GM18507 (cell line): ENCODE measurements at regions not wholly inside any gene's neighbourhood (a gene's known extent, or its start where the extent isn't known, plus 50 kb on each side); places are given as distances from the start of the nearest gene placed in this dataset.

ENCODE experiments used
- DNase-seq: peaks from one replicate; pipeline ENCODE4 v3.0.0; 2011; ENCODE audit warnings: low read depth; ENCODE audit not compliant: insufficient read length; ENCODE audit errors: extremely low spot score
- FAIRE-seq: peaks from 2 replicates; lab custom pipeline; 2011; peaks lifted over from hg19 to GRCh38; lab: Jason Lieb, UNC

DNA sequence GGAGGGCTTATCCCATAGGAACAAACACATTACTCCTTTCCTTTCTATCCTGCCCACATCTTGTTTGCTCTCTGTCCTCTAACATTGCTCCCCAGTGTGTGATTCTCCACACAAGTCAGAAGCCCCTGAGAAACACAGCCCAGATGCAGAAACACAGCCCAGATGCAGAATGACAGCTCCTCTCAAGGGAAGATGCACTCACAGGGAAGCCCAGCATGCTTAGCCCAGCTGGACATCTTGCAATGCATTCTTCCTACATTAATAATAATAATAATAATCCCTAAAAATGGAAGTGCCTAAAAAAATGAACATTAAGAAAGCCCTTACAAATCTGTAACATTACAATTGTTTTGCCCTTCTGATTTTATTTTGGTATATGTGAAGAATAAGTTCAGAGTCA is 172.1 kb downstream of the CBLN2 start:
- DNase-seq (no peak), FAIRE-seq (no peak)

DNA sequence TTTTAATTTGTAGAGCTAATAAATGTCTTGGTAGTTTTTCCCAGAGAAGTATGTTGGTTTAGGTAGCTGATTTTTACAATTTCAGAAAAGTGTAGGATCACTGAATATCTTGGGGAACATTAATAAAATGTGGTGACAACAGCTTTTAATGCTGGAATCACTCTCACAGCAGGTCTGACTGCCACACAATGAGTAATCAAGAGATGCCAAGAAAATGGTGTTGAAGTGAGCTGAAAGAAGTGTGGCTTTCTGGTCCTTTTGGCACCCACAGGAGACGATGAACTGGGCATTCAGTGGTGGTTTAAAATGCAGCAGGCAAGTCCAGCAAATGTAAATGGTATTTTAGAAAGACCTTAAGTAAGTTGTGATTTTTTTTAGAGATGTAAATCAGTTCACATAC is 175.8 kb downstream of the CBLN2 start:
- FAIRE-seq (no peak), DNase-seq (no peak)

DNA sequence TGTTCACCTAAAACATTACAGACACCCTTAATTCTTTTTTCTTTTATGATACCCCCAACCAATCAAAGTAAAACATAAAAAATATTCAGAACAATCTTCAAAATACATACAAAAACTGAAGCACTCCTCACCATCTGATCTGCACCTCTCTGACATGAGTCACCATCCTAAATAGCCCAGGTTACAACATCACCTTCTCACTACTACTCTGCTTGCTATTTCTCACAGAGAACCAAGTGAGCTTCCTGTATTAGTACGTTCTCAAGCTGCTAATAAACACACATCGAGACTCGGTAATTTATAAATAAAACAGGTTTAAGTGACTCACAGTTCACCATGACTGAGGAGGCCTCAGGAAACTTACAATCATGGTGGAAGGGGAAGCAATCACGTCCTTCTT is 183.5 kb downstream of the CBLN2 start:
- no peak for DNase-seq
- no peak for FAIRE-seq

DNA sequence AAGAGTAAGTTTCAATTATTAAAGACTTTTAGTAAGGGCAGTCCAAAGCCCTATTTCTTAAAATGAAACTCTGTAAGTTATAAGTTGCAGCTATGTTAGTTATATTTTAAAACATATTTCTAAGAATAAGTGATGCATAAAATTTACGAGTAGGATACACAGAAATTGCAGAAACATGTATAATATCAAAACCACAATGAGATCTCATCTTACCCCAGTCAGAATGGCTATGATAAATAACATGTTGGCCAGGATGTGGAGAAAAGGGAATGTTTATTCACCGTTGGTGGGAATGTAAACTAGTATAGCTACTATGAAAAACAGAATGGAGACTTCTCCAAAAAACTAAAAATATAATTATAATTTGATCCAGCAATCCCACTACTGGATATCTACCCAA is 201.2 kb downstream of the CBLN2 start:
- no peak for FAIRE-seq
- DNase-seq = no peak

DNA sequence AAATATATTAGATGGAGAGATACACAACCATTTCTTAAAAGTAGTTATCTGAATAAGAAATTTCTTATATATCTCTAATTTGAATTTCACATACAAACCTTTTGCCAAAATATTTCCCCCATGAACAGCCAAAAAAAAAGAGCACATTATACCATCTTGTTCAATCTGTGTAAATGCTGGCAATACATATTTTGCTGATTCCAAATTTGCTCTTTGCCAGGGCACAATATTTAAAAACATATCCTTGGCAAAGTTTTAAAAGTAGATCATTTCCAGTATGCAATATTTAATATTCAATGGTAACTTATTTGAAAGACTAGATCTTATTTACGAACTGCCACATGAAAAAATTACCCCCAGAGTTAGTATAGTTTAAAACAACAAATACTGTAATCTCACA is 204.2 kb downstream of the CBLN2 start:
- DNase-seq (no peak), FAIRE-seq (no peak)

DNA sequence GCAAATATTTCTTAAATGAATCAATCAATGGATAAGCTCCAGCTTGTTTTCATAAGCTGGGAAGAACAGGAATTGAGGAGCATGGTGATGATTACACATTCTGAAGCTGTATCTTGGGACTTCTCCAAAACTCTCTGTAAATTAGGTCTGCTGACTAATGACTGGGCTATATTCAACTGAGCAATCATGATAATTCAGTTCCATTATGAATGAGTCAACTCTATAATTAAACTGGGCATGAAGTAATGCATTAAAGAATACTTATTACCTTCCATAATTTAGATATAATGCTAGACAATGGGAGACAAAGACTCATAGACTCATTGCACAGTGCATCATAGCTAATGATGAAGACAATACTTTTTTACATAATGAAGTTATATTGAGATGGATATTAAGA is 207.4 kb downstream of the CBLN2 start:
- DNase-seq (no peak), FAIRE-seq (no peak)

DNA sequence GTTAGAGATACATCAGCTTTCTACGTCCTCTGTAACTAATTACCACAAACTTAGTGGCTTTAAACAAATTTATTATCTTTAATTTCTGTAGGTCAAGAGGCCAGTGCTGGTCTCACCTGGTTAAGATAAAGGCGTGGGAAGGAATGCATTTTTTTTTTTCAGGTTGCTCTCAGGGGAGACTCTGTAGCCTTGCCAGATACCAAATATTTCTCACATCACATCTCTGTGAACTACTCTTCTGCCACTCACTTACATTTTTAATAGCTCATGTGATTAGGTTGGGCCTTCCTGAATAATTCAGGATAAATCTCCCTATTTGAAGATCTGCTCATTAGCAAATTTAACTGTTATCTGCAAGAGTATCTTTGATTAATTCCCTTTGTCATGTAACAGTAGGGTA is 214.6 kb downstream of the CBLN2 start:
- DNase-seq (no peak), FAIRE-seq (no peak)

DNA sequence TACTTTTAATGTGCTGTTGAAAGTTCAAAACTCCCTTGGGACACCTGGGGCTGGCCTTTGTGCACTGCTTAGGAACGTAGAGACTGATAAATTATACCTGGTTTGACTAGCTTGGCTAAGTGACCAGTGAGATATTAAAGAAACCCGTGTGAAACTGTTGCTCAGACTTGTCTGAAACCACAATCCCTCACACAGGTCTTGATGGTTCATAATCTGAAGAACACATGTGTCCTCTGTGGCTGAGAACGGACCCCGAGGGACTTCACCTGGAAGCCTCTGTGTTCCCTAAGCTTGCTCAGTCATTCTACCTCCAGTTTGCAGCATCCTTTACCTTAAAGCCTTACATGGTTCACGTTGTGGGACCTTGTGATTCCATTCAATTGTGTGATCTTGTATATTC is 218.8 kb downstream of the CBLN2 start:
- DNase-seq (no peak), FAIRE-seq (no peak)

DNA sequence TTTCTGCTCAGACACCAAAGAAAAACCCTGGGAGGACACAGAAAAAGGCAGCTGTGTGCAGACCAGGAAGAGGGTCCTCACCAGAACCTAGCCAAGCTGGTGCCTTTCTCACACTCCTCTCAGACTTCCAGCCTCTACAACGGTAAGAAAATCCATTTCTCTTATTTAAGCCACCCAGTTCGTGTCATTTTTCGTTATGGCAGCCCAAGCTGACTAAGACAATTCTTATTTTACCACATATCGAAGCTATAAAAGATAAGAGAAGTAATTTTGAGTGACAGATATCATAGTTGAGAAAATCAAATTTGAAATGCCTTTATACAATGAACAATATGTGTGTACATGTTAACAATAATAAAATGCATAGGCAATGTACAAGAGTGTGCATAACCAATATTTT is 219.5 kb downstream of the CBLN2 start:
- no peak for FAIRE-seq
- no peak for DNase-seq

DNA sequence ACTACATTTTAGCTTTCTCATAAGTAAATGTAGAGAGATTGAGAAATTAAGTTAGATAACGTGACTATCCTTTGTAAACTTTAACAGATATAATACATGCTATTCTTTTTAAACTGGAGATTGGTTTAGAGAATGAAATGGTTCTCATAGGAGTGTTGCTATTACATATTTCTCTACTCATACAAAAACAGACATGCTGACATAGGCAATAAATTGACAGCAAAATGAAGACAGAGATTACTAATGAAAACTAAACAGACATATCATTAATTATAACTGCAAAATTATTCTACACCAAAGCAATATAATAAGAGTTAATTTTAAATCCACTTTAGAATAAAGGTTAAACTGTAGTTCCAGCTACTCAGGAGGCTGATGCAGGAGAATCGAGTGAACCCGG is 227.6 kb downstream of the CBLN2 start:
- FAIRE-seq = no peak
- no peak for DNase-seq

DNA sequence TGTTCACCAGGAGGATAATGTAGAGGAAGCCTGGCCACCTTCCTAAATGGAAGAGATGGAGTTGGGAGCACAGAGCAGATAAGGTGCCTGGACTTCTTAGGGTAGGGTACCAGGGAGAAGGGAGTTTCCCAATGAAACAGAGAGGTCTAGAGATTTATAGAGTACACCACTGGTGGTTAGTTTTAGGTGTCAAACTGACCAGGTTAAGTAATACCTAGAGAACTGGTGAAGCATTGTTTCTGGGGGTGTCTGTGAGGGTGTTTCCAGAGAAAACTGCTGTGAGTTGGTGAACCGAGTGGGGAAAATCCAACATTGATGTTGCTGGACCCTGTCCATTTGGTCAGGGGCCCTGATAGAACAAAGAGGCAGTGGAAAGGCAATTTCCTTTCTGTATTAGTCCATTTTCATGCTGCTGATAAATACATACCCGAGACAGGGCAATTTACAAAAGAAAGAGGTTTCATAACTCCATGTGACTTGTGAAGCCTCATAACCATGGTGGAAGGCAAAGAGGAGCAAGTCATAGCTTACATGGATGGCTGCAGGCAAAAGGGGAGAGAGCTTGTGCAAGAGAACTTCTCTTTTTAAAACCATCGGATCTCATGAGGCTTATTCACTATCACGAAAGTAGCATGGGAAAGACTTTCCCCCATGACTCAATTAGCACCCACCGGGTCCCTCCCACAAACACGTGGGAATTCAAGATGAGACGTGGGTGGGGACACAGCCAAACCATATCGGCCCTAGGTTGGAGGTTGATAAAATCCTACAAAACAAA is 260.8 kb downstream of the CBLN2 start:
- DNase-seq = no peak
- FAIRE-seq = no peak

DNA sequence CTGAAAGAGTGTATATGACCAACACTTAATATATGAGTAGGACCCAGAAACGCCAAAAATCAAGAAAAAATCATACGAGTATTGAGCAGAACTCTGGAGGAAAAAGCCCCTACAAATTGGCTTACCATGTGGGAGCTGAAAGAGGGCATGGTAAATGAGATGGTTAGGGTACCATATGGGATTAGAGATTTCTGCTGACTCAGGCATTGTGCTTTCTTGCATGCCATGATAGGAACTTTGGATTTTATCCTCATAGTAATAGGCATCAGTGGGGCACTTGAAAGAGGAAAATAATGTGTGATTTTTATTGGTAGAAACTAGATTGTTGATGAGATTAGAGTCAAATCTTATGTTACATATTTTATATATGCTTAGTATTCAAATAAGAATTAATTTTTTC is 271.1 kb downstream of the CBLN2 start:
- DNase-seq (no peak), FAIRE-seq (no peak)

DNA sequence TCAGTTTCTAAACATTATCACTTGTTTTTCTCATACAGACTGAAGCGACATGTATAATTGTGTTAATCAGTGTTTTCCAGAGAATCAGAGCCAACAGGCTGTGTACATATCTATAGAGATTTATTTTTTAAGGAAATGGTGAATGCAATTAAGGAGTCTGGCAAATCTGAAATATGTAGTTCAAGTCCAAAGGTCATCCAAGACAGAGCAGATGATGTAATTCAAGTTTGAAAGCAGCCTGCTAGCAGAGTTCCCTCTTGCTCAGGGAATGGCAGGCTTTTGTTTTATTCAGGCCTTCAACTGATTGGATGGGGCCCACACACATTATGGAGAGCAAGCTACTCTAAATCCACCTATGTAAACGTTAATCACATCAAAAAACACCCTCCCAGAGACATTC is 282.6 kb downstream of the CBLN2 start:
- no peak for FAIRE-seq
- DNase-seq = no peak

DNA sequence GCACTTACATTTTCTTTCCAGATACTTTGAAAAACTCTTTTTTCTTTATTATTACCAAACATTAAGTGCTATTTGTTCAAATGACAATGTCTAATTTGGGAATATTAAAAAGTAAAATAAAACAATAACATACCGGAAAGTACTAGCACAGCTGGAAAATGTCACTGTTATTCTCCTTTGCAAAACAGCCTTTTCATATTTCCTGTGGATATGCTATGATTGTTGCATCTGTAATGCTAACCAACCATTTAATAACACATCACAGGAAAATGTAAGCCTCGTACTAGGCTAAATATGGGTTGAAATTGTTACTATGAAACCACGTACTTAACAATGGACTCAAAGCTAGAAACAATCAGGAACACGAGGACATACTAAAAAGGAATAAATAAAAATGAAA is 298.1 kb downstream of the CBLN2 start:
- DNase-seq (no peak), FAIRE-seq (no peak)

DNA sequence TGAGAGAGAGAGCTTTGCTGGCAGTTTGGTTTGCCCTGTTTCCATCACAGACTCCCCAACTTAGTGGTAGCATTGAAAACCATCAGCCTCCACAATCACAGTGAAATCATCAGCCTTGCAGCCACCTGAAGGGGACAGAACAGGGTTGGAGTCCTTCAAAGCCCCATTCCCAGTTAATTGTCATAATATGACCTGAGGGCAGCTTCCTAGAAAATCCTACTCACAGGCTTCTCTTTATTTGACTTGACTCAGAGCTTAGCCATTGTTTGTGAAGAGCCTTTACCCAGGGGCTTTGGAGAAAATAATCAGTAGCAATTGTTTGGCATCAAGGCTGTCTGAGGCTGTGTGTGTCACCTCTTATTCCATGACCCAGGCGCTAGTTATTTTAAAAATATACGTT is 308.7 kb downstream of the CBLN2 start:
- no peak for DNase-seq
- FAIRE-seq = no peak

DNA sequence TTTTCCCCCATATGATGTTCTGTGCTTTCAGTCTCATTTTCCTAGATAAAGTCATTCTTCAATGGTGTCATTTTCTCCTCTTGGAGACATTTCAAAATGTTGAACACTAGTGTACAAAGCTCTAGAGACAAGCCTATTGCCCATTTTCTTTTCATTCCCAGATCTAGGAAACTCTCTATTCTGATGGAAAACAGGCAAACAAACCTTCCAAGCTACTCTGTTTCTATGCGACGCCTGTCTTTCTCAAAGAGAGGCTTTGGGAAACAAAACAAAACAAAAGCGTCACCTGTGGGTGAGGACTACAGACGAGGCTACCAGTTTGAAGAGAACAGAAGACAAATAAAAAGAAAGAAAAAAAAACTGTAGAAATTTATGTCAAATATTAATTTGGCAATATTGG is 311.0 kb downstream of the CBLN2 start:
- FAIRE-seq = no peak

DNA sequence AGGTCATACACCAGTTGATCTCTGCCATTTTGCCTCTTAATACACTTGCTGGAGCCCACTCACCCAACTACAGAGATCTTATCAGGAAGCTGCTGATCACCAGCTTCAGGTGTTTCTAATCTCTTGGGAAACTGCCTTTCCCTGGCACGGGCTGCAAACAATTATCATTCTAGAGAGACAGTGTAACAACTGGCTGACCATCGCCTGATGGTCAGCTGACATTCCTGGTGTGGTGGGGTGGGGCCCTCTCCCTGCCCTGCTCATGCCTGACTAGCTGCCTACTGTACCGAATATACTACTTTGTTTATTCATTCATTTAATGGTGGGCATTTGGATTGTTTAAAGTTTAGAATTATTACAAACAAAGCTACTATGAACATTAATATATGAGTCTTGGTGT is 311.5 kb downstream of the CBLN2 start:
- no peak for FAIRE-seq

More for the DNA sequence above, 311.0 kb downstream of the CBLN2 start:
- no peak for DNase-seq

DNA sequence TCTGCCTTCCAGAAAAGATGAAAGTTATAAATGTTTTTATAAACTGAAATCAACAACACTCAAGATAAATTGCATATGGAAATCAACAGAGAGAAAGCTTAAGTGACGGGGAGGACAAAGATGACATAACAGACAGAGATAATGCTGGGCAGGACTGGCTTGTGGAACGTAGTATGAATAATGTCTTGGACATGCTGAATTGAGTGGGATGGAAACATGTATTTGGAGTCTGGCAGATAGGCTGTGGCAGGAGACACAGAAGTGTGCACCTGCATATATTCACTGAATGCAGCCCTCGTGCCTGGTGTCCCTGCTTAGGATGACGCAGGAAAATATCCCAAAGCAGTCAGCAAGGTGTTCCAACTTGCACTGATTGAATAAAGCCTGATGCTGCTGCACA is 318.2 kb downstream of the CBLN2 start:
- FAIRE-seq = no peak
- DNase-seq = no peak

More for the DNA sequence above, 311.5 kb downstream of the CBLN2 start:
- no peak for DNase-seq

DNA sequence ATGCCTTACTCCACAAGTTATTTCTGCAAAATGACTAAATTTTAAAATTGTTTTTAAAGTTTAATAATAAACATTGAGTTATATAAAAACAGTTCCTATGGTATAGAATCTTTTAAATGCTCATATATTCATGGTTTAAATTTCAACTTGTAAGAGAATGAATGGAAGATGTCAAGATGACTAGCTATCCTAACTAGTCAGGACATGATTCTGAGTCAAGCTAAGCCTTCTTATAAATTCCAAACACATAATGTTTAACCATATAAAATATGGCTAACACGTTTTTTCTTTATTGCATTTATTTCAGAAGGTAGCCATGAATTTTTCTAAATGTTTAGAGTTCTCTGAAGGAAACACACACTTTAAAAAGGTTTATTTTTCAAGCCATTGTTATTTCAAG is 320.4 kb downstream of the CBLN2 start:
- DNase-seq = no peak
- FAIRE-seq = no peak

DNA sequence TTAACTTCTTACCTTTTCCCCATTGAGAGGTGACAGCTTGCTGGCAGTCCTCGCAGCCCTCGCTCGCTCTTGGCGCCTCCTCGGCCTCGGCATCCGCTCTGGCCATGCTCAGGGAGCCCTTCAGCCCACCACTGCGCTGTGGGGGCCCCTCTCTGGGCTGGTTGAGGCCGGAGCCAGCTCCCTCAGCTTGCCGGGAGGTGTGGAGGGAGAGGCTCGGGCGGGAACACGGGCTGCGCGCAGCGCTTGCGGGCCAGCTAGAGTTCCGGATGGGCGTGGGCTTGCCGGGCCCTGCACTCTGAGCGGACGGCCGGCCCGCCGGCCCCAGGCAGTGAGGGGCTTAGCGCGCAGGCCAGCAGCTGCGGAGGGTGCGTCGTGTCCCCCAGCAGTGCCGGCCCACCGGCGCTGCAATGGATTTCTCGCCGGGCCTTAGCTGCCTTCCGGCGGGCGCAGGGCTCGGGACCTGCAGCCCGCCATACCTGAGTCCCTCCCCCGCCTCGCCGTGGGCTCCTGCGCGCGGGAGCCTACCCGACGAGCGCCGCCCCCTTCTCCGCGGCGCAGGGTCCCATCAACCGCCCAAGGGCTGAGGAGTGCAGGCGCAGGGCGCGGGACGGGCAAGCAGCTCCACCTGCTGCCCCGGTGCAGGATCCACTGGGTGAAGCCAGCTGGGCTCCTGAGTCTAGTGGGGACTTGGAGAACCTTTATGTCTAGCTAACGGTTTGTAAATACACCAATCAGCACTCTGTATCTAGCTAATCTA is 335.0 kb downstream of the CBLN2 start:
- FAIRE-seq = no peak

DNA sequence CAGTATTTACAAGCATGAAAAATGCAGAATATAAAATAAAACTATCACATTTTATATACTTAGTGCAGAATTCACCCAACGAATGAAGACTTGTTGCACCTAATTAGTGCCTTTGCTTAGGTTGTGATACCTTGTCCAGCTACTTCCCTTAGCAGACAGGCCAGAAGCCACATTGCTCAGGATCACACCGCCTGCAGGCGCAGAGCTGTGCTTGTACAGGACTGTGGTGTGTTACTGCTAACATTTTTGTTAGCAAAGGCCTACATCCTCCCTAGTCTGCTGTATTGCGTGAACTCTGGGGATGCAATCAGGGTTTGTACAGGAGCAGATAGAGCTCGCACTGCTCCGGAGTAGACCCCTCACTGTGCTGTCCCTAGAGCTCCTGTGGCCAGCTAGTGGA is 336.9 kb downstream of the CBLN2 start:
- no peak for FAIRE-seq
- no peak for DNase-seq

More for the DNA sequence above, 335.0 kb downstream of the CBLN2 start:
- DNase-seq = no peak
